Loucy (cell line): ENCODE measurements at regions not wholly inside any gene's neighbourhood (a gene's known extent, or its start where the extent isn't known, plus 50 kb on each side); places are given as distances from the start of the nearest gene placed in this dataset.

Source experiments
- EZH2phosphoT487 ChIP-seq: fragments of 200-600 bp; IDR thresholded peaks from 2 replicates; pipeline ENCODE4 v1.6.1; 2018; ENCODE audit warnings: antibody characterized with exemption, mild to moderate bottlenecking, moderate library complexity, borderline replicate concordance
- TF ChIP-seq, protein P1 (sequence below): fragments of 200-600 bp; sonication (generic); conservative IDR thresholded peaks from 2 replicates; pipeline ENCODE4 v1.5.1; 2014; ENCODE audit warnings: mild to moderate bottlenecking, antibody characterized with exemption, low read length

DNA sequence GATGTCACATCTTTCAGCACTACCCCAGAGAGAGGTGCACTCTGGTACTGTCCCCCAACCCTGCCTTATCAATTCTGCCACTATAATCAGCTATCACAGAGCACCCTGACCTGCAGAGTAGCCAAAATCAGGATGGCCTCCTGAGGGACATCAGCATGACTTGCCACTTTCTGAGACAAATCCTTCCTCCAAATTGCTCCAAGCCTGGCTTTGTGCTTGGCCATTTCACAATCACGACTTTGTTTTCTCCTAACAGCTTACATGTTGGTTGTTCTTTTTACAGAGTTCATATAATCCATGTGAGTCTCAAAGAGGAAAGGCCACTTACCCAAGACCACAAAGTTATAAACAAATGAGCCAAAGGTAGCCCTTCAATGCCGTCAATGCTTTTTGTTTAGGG lies 449.0 kb upstream of the CDH5 start:
- no peak for TF ChIP-seq EZH2phosphoT487
- TF ChIP-seq, protein P1, sequence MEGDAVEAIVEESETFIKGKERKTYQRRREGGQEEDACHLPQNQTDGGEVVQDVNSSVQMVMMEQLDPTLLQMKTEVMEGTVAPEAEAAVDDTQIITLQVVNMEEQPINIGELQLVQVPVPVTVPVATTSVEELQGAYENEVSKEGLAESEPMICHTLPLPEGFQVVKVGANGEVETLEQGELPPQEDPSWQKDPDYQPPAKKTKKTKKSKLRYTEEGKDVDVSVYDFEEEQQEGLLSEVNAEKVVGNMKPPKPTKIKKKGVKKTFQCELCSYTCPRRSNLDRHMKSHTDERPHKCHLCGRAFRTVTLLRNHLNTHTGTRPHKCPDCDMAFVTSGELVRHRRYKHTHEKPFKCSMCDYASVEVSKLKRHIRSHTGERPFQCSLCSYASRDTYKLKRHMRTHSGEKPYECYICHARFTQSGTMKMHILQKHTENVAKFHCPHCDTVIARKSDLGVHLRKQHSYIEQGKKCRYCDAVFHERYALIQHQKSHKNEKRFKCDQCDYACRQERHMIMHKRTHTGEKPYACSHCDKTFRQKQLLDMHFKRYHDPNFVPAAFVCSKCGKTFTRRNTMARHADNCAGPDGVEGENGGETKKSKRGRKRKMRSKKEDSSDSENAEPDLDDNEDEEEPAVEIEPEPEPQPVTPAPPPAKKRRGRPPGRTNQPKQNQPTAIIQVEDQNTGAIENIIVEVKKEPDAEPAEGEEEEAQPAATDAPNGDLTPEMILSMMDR: no peak
